GM12878 (cell line): ENCODE measurements at regions not wholly inside any gene's neighbourhood (a gene's known extent, or its start where the extent isn't known, plus 50 kb on each side); places are given as distances from the start of the nearest gene placed in this dataset.
"Not testable (repeated sequence)": the region's sequence is repeated elsewhere in the genome, so short reads cannot be mapped to it uniquely, and the experiment has no call there.

Experiments
- ATAC-seq: fragments of 200-7000 bp; cut with Tn5 transposase; 3 replicates; pipeline ENCODE4 v1.9.1; 2020; ENCODE audit warnings: mild to moderate bottlenecking, moderate library complexity
- BruUV-seq: library from RNA; stranded (reverse); fragments of 400-500 nt; replicated peaks from 2 replicates; lab custom pipeline; 2021; lab: Mats Ljungman, UMichigan
- CTCF ChIA-PET: fragments of 300-600 bp; sonication (Branson Sonifier 250); formaldehyde crosslinking; extraction: SDS; loops from one replicate; lab custom pipeline; 2021; ENCODE audit warnings: inconsistent platforms; lab: Yijun Ruan, JAX
- POLR2A ChIA-PET: fragments of 350-600 bp; formaldehyde crosslinking; extraction: SDS; loops from one replicate; lab custom pipeline; 2021; ENCODE audit warnings: inconsistent platforms; lab: Charles Lee
- RAD21 ChIA-PET: fragments of 300-600 bp; sonication (Branson Sonifier 250); formaldehyde crosslinking; loops from one replicate; lab custom pipeline; 2023; ENCODE audit warnings: antibody characterized with exemption; ENCODE audit not compliant: unreplicated experiment; lab: Charles Lee
- SMC1A ChIA-PET: fragments of 300-600 bp; sonication (Branson Sonifier 250); formaldehyde crosslinking; loops from one replicate; lab custom pipeline; 2023; ENCODE audit not compliant: unreplicated experiment, uncharacterized antibody; lab: Charles Lee
- DNase-seq: peaks from one replicate; pipeline ENCODE4 v3.0.0-alpha.2; 2011; ENCODE audit warnings: low read depth, low spot score
- FAIRE-seq: peaks from 3 replicates; lab custom pipeline; 2011; peaks lifted over from hg19 to GRCh38; lab: Jason Lieb, UNC
- H2AFZ ChIP-seq: 2 replicates; pipeline ENCODE4 v1.6.0; 2011; ENCODE audit warnings: low read depth, low read length, control low read depth; ENCODE audit not compliant: control insufficient read depth
- H3K27ac ChIP-seq: 2 replicates; pipeline ENCODE4 v1.5.1; 2011; ENCODE audit warnings: control low read depth; ENCODE audit not compliant: control insufficient read depth, insufficient read depth
- H3K27me3 ChIP-seq, 2 experiments: replicated peaks in 1 of 2; 2 replicates each; pipeline versions ENCODE4 v1.6.0 to v1.6.1; 2011; ENCODE audit warnings: low read length in 1 of 2; ENCODE audit not compliant: control insufficient read depth in 2 of 2, insufficient read depth in 2 of 2
- H3K36me3 ChIP-seq, 2 experiments: 2 replicates each; pipeline ENCODE4 v1.5.1; 2011; ENCODE audit warnings: low read length in 1 of 2; ENCODE audit not compliant: control insufficient read depth in 2 of 2, insufficient read depth in 2 of 2
- H3K4me1 ChIP-seq: 2 replicates; pipeline ENCODE4 v1.6.1; 2011; ENCODE audit warnings: mild to moderate bottlenecking, low read length, moderate library complexity, mixed read lengths; ENCODE audit not compliant: control insufficient read depth, insufficient read depth
- H3K4me2 ChIP-seq: 2 replicates; pipeline ENCODE4 v1.6.0; 2011; ENCODE audit warnings: control low read depth; ENCODE audit not compliant: control insufficient read depth, insufficient read depth
- H3K4me3 ChIP-seq: fragments of 200-600 bp; sonication (generic); 2 replicates; pipeline ENCODE4 v1.5.1; 2016
- H3K79me2 ChIP-seq: 2 replicates; pipeline ENCODE4 v1.6.0; 2011; ENCODE audit warnings: low read length; ENCODE audit not compliant: control insufficient read depth, insufficient read depth
- H3K9ac ChIP-seq: 2 replicates; pipeline ENCODE4 v1.8.0; 2011; ENCODE audit warnings: low read length, control low read depth, mixed read lengths; ENCODE audit not compliant: control insufficient read depth, insufficient read depth
- H3K9me3 ChIP-seq: replicated peaks from 3 replicates; pipeline ENCODE4 v1.5.1; 2011; ENCODE audit warnings: mild to moderate bottlenecking, low read length; ENCODE audit not compliant: control insufficient read depth, insufficient read depth
- H4K20me1 ChIP-seq: 2 replicates; pipeline ENCODE4 v1.6.0; 2011; ENCODE audit not compliant: control insufficient read depth, insufficient read depth
- BHLHE40 ChIP-seq, 2 experiments: fragments of 450-650 bp in 1 of 2; IDR thresholded peaks; 2 replicates each; pipeline ENCODE4 v1.6.1; 2011 to 2017; ENCODE audit warnings: low read depth in 2 of 2, borderline replicate concordance in 1 of 2, improper control_type of control experiment in 1 of 2, low read length in 1 of 2, mild to moderate bottlenecking in 1 of 2
- POLR2AphosphoS2 ChIP-seq: IDR thresholded peaks from 2 replicates; pipeline ENCODE4 v1.6.1; 2011; ENCODE audit warnings: low read depth, mild to moderate bottlenecking, low read length, improper control_type of control experiment, moderate library complexity
- SMAD5 ChIP-seq: IDR thresholded peaks from 2 replicates; pipeline ENCODE4 v1.6.1; 2016; ENCODE audit warnings: antibody characterized with exemption, low read depth
- ZNF687 ChIP-seq: fragments of 450-650 bp; IDR thresholded peaks from 2 replicates; pipeline ENCODE4 v1.6.1; 2017; ENCODE audit warnings: mild to moderate bottlenecking, moderate library complexity
- WGBS: methylation state at CpG from one replicate; pipeline ENCODE4 v1.1.6; 2016; ENCODE audit warnings: low lambda C conversion rate; ENCODE audit not compliant: insufficient replicate concordance, insufficient coverage; ENCODE audit errors: missing lambda C conversion rate; 5-methylcytosine and 5-hydroxymethylcytosine counted together
- in situ Hi-C: fragments of 300-500 bp; cut with MboI; formaldehyde crosslinking; loops from 9 replicates; pipeline ENCODE4 v1.14.3; 2018; ENCODE audit warnings: mixed read lengths
- intact Hi-C: fragments of 100-400 bp; cut with micrococcal nuclease; formaldehyde crosslinking; loops from one replicate; pipeline ENCODE4 v1.14.2; 2022; ENCODE audit not compliant: unreplicated experiment

- Histone ChIP-seq H3K4me3 (no peak overlapping the region), H3K27me3 (no peaks in the 10 kb centered on the region; a peak in 2 of 4 replicates), H3K27ac (no peak overlapping the region), H3K79me2 (no peaks in the 10 kb centered on the region), H4K20me1 (no peaks in the 10 kb centered on the region), H2AFZ (no peak overlapping the region), H3K4me2 (0 out of 2 replicates have a peak overlapping the region, but pooled peaks have one; percentile 9), H3K9ac (no peak overlapping the region), H3K9me3 (no peaks in the 10 kb centered on the region), H3K36me3 (no peaks in the 10 kb centered on the region), H3K4me1 (no peaks in the 10 kb centered on the region)
- ChIA-PET SMC1A (no interaction called here), POLR2A (no interaction called here), RAD21 (no interaction called here), CTCF (no interaction called here)
- DNase-seq (no peak), FAIRE-seq (no peak), ATAC-seq (peak; percentile 81)
- intact Hi-C loops = no loop called here
- TF ChIP-seq BHLHE40 (IDR thresholded peaks at IDR 0.05; ENCODE audit: borderline replicate concordance in 1 of 2, low read depth in 2 of 2, low read length in 1 of 2) (peak in 1 of 2 experiments; percentile 3; a peak in 1 of 4 replicates), SMAD5 (no peak), ZNF687 (no peak), POLR2AphosphoS2 (no peak)
- in situ Hi-C loops = no loop called here
- WGBS = no CpG with 5 or more reads among the region's 5 CpGs
- BruUV-seq = no TSS peak
These were observed 221.8 kb downstream of the TMEM121 start for GRCh38 chr14:105748204-105748578.

- H3K27ac ChIP-seq, H3K27me3 ChIP-seq, H4K20me1 ChIP-seq, intact Hi-C loops, H2AFZ ChIP-seq, H3K9ac ChIP-seq, H3K4me1 ChIP-seq, H3K4me3 ChIP-seq, DNase-seq, POLR2A ChIA-PET, H3K9me3 ChIP-seq, H3K36me3 ChIP-seq, CTCF ChIA-PET, in situ Hi-C loops, FAIRE-seq, BruUV-seq, H3K4me2 ChIP-seq, ATAC-seq, SMC1A ChIA-PET, H3K79me2 ChIP-seq, RAD21 ChIA-PET: not testable (repeated sequence)
- no CpG with 5 or more reads among the region's 6 CpGs for WGBS
These were observed 222.3 kb downstream of the TMEM121 start for GRCh38 chr14:105748710-105749109.

GRCh38 chr14:105749870-105750541 is 223.6 kb downstream of the TMEM121 start:
- RAD21 ChIA-PET, H3K27me3 ChIP-seq, H3K4me1 ChIP-seq, H3K36me3 ChIP-seq, DNase-seq, H3K9ac ChIP-seq, FAIRE-seq, CTCF ChIA-PET, H2AFZ ChIP-seq, H3K4me2 ChIP-seq, SMC1A ChIA-PET, H3K4me3 ChIP-seq, intact Hi-C loops, H4K20me1 ChIP-seq, H3K79me2 ChIP-seq, ATAC-seq, POLR2A ChIA-PET, in situ Hi-C loops, H3K27ac ChIP-seq, H3K9me3 ChIP-seq, BruUV-seq: not testable (repeated sequence)
- WGBS = 31% methylated on average over 2 of the region's 19 CpGs
